ENCODE measurements at regions not wholly inside any gene's neighbourhood (a gene's known extent, or its start where the extent isn't known, plus 50 kb on each side); places are given as distances from the start of the nearest gene placed in this dataset.

DNA sequence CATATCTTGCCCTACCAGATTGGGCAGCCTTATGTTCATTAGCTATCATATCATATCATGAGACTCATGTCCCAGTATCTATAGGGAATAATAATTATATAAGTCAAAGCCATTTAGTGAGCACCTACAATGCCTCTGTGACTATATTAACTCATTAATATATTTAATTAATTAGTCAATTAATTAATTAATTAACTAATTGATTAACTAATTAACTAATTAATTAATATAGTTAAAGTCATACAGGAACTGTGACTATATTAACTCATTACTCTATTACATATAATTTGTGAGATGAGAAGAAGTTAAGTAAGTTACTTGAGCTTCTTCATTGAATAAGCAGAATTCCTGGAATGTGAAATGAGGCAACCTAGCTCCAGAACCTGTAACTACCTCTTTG, 588.3 kb upstream of the SLITRK1 start:
- H3K27ac ChIP-seq, result no peak overlapping the region
- TF ChIP-seq, protein P1, sequence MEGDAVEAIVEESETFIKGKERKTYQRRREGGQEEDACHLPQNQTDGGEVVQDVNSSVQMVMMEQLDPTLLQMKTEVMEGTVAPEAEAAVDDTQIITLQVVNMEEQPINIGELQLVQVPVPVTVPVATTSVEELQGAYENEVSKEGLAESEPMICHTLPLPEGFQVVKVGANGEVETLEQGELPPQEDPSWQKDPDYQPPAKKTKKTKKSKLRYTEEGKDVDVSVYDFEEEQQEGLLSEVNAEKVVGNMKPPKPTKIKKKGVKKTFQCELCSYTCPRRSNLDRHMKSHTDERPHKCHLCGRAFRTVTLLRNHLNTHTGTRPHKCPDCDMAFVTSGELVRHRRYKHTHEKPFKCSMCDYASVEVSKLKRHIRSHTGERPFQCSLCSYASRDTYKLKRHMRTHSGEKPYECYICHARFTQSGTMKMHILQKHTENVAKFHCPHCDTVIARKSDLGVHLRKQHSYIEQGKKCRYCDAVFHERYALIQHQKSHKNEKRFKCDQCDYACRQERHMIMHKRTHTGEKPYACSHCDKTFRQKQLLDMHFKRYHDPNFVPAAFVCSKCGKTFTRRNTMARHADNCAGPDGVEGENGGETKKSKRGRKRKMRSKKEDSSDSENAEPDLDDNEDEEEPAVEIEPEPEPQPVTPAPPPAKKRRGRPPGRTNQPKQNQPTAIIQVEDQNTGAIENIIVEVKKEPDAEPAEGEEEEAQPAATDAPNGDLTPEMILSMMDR (IDR thresholded peaks at IDR 0.05), result no peak
- H3K4me3 ChIP-seq, result no peak overlapping the region
- H3K36me3 ChIP-seq, result no peaks in the 10 kb centered on the region
- H3K27me3 ChIP-seq, result no peaks in the 10 kb centered on the region
- no peak for ATAC-seq
- peaks cover 0 to 30% (median 6%) of the 10 kb centered on the region in 11 donors for H3K9me3 ChIP-seq
- intact Hi-C loops (cut with DNase I), result no loop called here
- H3K4me1 ChIP-seq, result no peaks in the 10 kb centered on the region
- DNase-seq, result no peak

DNA sequence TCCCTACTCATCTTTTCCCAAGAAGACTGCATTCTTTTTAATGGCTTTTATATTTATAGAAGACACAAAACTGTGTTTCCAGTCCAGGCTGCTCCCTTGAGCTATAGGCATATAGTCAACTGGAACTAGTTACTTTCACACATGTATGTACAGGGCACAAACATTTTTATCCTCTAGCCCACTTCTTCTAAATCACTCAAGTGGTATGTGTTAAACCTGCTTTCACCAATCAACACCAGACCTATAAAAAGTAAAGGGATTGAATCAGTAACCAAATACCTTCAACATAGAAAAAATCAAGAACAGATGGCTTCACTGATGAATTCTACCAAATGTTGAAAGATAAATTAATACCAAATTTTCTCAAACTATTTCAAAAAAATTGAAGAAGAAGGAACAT, 584.2 kb upstream of the SLITRK1 start:
- no peak for ATAC-seq

DNA sequence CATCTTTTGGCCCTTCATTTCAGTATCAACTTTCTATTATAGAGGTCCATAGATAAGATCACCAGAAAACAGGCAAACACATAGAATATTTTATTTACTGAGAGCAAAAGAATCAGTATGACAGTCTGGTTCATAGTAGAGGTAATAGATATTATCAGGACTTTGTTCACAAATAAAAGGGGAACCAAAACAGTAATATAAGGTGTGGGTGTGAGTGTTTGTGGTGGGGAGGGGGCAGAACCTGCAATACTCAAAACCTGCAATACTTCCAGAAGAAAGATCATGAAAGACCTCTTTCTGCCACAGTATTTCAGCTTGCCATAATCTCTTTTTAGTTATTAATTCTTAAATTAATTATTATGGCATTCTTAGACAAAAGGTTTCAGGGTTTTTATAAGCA, 578.7 kb upstream of the SLITRK1 start:
- DNase-seq, result no peak
- Histone ChIP-seq H3K36me3 (no peaks in the 10 kb centered on the region), H3K4me3 (no peak overlapping the region), H3K27ac (no peak overlapping the region), H3K9me3 (peaks cover 0 to 14% (median 0%) of the 10 kb centered on the region in 11 donors), H3K27me3 (no peaks in the 10 kb centered on the region), H3K4me1 (no peaks in the 10 kb centered on the region)
- ATAC-seq, result no peak
- TF ChIP-seq, protein P1 (IDR thresholded peaks at IDR 0.05), result no peak
- intact Hi-C loops (cut with DNase I), result no loop called here

More for the DNA sequence above, 584.2 kb upstream of the SLITRK1 start:
- TF ChIP-seq, protein P1 (IDR thresholded peaks at IDR 0.05), result no peak
- intact Hi-C loops (cut with DNase I), result no loop called here
- no peak overlapping the region for H3K4me3 ChIP-seq
- DNase-seq, result no peak
- H3K27ac ChIP-seq, result no peak overlapping the region
- H3K9me3 ChIP-seq, result peaks cover 0 to 30% (median 0%) of the 10 kb centered on the region in 11 donors
- no peaks in the 10 kb centered on the region for H3K4me1 ChIP-seq
- H3K27me3 ChIP-seq, result no peaks in the 10 kb centered on the region
- H3K36me3 ChIP-seq, result no peaks in the 10 kb centered on the region

DNA sequence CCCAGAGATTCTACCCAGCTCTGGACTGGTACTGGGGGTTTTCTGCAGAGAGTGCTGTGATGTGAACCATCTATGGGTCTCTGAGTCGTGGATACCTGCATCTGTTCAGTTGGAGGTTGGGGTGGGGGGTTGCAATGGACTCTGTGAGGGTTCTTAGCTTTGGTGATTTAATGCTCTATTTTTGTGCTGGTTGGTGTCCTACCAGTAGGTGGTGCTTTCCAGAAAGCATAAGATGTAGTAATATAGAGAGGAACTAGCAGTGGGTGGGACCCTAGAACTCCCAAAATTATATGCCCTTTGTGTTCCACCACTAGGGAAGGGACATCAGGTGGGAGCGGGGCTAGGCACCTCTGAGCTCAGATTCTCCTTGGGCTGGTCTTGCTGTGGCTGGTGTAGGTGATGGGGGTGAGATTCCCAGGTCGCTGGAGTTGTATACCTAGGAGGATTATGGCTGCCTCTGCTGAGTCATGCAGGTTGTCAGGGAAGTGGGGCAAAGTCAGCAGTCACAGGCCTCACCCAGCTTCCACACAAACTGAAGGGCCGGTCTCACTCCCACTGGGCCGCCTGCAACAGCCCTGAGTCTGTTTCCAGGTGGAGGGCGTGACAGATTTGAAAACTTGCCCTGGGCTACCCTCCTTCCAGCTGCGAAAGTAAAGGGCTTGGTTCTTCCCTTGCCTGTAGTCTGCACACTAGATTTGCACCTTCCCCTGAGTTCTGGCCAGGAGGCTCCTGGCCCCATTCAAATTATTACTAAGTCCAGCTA, 573.0 kb upstream of the SLITRK1 start:
- H3K27ac ChIP-seq, result no peak overlapping the region
- no peaks in the 10 kb centered on the region for H3K36me3 ChIP-seq
- H3K4me1 ChIP-seq, result no peaks in the 10 kb centered on the region
- H3K4me3 ChIP-seq, result no peak overlapping the region
- H3K27me3 ChIP-seq, result no peaks in the 10 kb centered on the region
- intact Hi-C loops (cut with DNase I), result no loop called here
- peaks cover 0 to 6% (median 0%) of the 10 kb centered on the region in 11 donors for H3K9me3 ChIP-seq
- no peak for ATAC-seq
- 82% methylated on average over 7 of the region's 7 CpGs for WGBS, 2 donors
- DNase-seq, result no peak
- TF ChIP-seq, protein P1 (IDR thresholded peaks at IDR 0.05), result no peak
